K562 (cell line): ENCODE measurements at regions not wholly inside any gene's neighbourhood (a gene's known extent, or its start where the extent isn't known, plus 50 kb on each side); places are given as distances from the start of the nearest gene placed in this dataset.

Experiments
- ATAC-seq: fragments of 200-7000 bp; cut with Tn5 transposase; 3 replicates; pipeline ENCODE4 v1.9.1; 2020; ENCODE audit warnings: moderate library complexity
- BruUV-seq: library from RNA; stranded (reverse); fragments of 400-500 nt; replicated peaks from 2 replicates; lab custom pipeline; 2021; lab: Mats Ljungman, UMichigan
- CTCF ChIA-PET: fragments of 300-600 bp; formaldehyde crosslinking; extraction: SDS; loops from one replicate; lab custom pipeline; 2021; ENCODE audit warnings: low intra/inter-chr PET ratio; lab: Yijun Ruan, JAX
- POLR2A ChIA-PET: fragments of 300-600, 350-650 bp; sonication (Branson Sonifier 250); formaldehyde crosslinking; extraction: SDS; loops from one replicate; lab custom pipeline; 2021; ENCODE audit warnings: antibody characterized with exemption, inconsistent platforms; lab: Yijun Ruan, JAX
- DNase-seq, 4 experiments: peaks; one replicate each; pipeline versions ENCODE4 v3.0.0 to v3.0.0-alpha.2; 2011 to 2018; ENCODE audit warnings: low spot score in 3 of 4, mixed read lengths in 3 of 4; ENCODE audit errors: extremely low read depth in 1 of 4
- FAIRE-seq: peaks from 2 replicates; lab custom pipeline; 2011; peaks lifted over from hg19 to GRCh38; lab: Jason Lieb, UNC
- H2AFZ ChIP-seq: 2 replicates; pipeline ENCODE4 v1.6.0; 2011; ENCODE audit warnings: low read depth, low read length, control low read depth, inconsistent platforms
- H3K27ac ChIP-seq: fragments of 200-600 bp; 3 replicates; pipeline ENCODE4 v1.8.0; 2011; ENCODE audit warnings: low read depth, mild to moderate bottlenecking, control low read depth, inconsistent platforms, low read length, moderate library complexity, mixed read lengths; ENCODE audit errors: extremely low read depth
- H3K27me3 ChIP-seq, 2 experiments: fragments of 300-600 bp in 1 of 2; 2 replicates in 1 of 2; 3 replicates in 1 of 2; pipeline versions ENCODE4 v1.6.0 to v1.8.0; 2011; ENCODE audit warnings: inconsistent platforms in 2 of 2, low read length in 2 of 2, mild to moderate bottlenecking in 1 of 2, mixed read lengths in 1 of 2, moderate library complexity in 1 of 2; ENCODE audit not compliant: control insufficient read depth in 2 of 2, insufficient read depth in 2 of 2
- H3K36me3 ChIP-seq: fragments of 300-600 bp; 3 replicates; pipeline ENCODE4 v1.8.0; 2011; ENCODE audit warnings: mild to moderate bottlenecking, low read length, inconsistent platforms; ENCODE audit not compliant: control insufficient read depth, insufficient read depth
- H3K4me1 ChIP-seq, 2 experiments: fragments of 200-600 bp in 1 of 2; replicated peaks in 1 of 2; 2 replicates in 1 of 2; 3 replicates in 1 of 2; pipeline versions ENCODE4 v1.5.1 to v1.8.0; 2011; ENCODE audit warnings: inconsistent platforms in 2 of 2, low read length in 2 of 2, mild to moderate bottlenecking in 1 of 2, mixed read lengths in 1 of 2, moderate library complexity in 1 of 2; ENCODE audit not compliant: control insufficient read depth in 2 of 2, insufficient read depth in 2 of 2
- H3K4me2 ChIP-seq: 2 replicates; pipeline ENCODE4 v1.6.1; 2011; ENCODE audit warnings: low read length, control low read depth, inconsistent platforms, mixed read lengths; ENCODE audit not compliant: insufficient read depth
- H3K4me3 ChIP-seq: fragments of 200-600 bp; sonication (generic), shearing (Covaris generic); 2 replicates; pipeline ENCODE4 v1.5.1; 2016; ENCODE audit warnings: control low read depth, inconsistent platforms
- H3K79me2 ChIP-seq: fragments of 200-600 bp; 3 replicates; pipeline ENCODE4 v1.8.0; 2011; ENCODE audit warnings: low read length, inconsistent platforms; ENCODE audit not compliant: control insufficient read depth, insufficient read depth
- H3K9ac ChIP-seq, 2 experiments: 2 replicates each; pipeline versions ENCODE4 v1.6.0 to v1.6.1; 2011; ENCODE audit warnings: low read depth in 2 of 2, low read length in 2 of 2, control low read depth in 1 of 2, inconsistent platforms in 1 of 2, mild to moderate bottlenecking in 1 of 2, mixed read lengths in 1 of 2; ENCODE audit not compliant: insufficient read depth in 1 of 2
- H3K9me1 ChIP-seq: one replicate; pipeline ENCODE4 v1.6.0; 2011; ENCODE audit warnings: inconsistent platforms, mild to moderate bottlenecking, low read length, moderate library complexity; ENCODE audit not compliant: control insufficient read depth, insufficient read depth
- H3K9me3 ChIP-seq: replicated peaks from 2 replicates; pipeline ENCODE4 v1.5.1; 2011; ENCODE audit warnings: low read depth, low read length, inconsistent platforms; ENCODE audit not compliant: control insufficient read depth, insufficient read depth
- H4K20me1 ChIP-seq: replicated peaks from 2 replicates; pipeline ENCODE4 v1.6.1; 2011; ENCODE audit warnings: low read length, inconsistent platforms, mixed read lengths; ENCODE audit not compliant: control insufficient read depth, insufficient read depth
- C11orf30 ChIP-seq: fragments of 450-650 bp; IDR thresholded peaks from 2 replicates; pipeline ENCODE4 v1.6.1; 2016; ENCODE audit warnings: low read depth, mild to moderate bottlenecking
- DPF2 ChIP-seq: fragments of 450-650 bp; IDR thresholded peaks from 2 replicates; pipeline ENCODE4 v1.6.1; 2016
- ELF2 ChIP-seq: fragments of 250-450 bp; sonication (Bioruptor Pico); IDR thresholded peaks from 2 replicates; pipeline ENCODE4 v1.5.0; 2021; ENCODE audit warnings: mild to moderate bottlenecking
- FOSL1 ChIP-seq: fragments of 200-800 bp; sonication (Bioruptor generic); conservative IDR thresholded peaks from 2 replicates; pipeline ENCODE4 v1.6.1; 2016; ENCODE audit warnings: missing genetic modification characterization, missing compliant biosample characterization
- MAFG ChIP-seq: fragments of 450-650 bp; conservative IDR thresholded peaks from 2 replicates; pipeline ENCODE4 v1.6.1; 2016; ENCODE audit warnings: missing genetic modification characterization, missing compliant biosample characterization
- MEF2D ChIP-seq: conservative IDR thresholded peaks from 2 replicates; pipeline ENCODE4 v1.6.1; 2016; ENCODE audit warnings: low read depth, missing genetic modification characterization, missing compliant biosample characterization
- NCOR1 ChIP-seq: fragments of 450-650 bp; IDR thresholded peaks from 2 replicates; pipeline ENCODE4 v1.6.1; 2016; ENCODE audit warnings: mild to moderate bottlenecking, moderate library complexity
- NFE2 ChIP-seq: IDR thresholded peaks from 2 replicates; pipeline ENCODE4 v1.6.1; 2014; ENCODE audit warnings: antibody characterized with exemption, low read depth
- POLR2A ChIP-seq: fragments of 450-650 bp; conservative IDR thresholded peaks from 2 replicates; pipeline ENCODE4 v1.6.1; 2016
- RFX5 ChIP-seq: IDR thresholded peaks from 2 replicates; pipeline ENCODE4 v1.6.1; 2011; ENCODE audit warnings: low read depth, mild to moderate bottlenecking, improper control_type of control experiment, low read length
- SOX6 ChIP-seq: fragments of 450-650 bp; IDR thresholded peaks from 2 replicates; pipeline ENCODE4 v1.6.1; 2014; ENCODE audit warnings: mild to moderate bottlenecking
- STAT5B ChIP-seq: fragments of 250-450 bp; sonication (Bioruptor Pico); IDR thresholded peaks from 2 replicates; pipeline ENCODE4 v1.8.0; 2021; ENCODE audit warnings: mild to moderate bottlenecking, inconsistent platforms
- ZNF696 ChIP-seq: fragments of 250-450 bp; sonication (Bioruptor Pico); conservative IDR thresholded peaks from 2 replicates; pipeline ENCODE4 v1.4.0; 2020; ENCODE audit warnings: mild to moderate bottlenecking, moderate library complexity
- WGBS: fragments of 100-300 bp; shearing (Covaris generic); methylation state at CpG from one replicate; pipeline ENCODE4 v1.1.6; 2016; ENCODE audit warnings: low coverage, mixed read lengths; ENCODE audit not compliant: insufficient coverage; ENCODE audit errors: missing lambda C conversion rate; 5-methylcytosine and 5-hydroxymethylcytosine counted together
- in situ Hi-C: fragments of 300-500 bp; cut with MboI; formaldehyde crosslinking; loops from 4 replicates; pipeline ENCODE4 v1.15.0; 2018; ENCODE audit warnings: inconsistent platforms, mixed read lengths
- intact Hi-C: fragments of 100-400 bp; cut with micrococcal nuclease; formaldehyde crosslinking; loops from 2 replicates; pipeline ENCODE4 v1.14.2; 2022
- TF ChIP-seq, protein P1 (sequence below): fragments of 450-650 bp; formaldehyde crosslinking; IDR thresholded peaks from 2 replicates; pipeline ENCODE4 v1.4.0; 2020; ENCODE audit warnings: mild to moderate bottlenecking

DNA sequence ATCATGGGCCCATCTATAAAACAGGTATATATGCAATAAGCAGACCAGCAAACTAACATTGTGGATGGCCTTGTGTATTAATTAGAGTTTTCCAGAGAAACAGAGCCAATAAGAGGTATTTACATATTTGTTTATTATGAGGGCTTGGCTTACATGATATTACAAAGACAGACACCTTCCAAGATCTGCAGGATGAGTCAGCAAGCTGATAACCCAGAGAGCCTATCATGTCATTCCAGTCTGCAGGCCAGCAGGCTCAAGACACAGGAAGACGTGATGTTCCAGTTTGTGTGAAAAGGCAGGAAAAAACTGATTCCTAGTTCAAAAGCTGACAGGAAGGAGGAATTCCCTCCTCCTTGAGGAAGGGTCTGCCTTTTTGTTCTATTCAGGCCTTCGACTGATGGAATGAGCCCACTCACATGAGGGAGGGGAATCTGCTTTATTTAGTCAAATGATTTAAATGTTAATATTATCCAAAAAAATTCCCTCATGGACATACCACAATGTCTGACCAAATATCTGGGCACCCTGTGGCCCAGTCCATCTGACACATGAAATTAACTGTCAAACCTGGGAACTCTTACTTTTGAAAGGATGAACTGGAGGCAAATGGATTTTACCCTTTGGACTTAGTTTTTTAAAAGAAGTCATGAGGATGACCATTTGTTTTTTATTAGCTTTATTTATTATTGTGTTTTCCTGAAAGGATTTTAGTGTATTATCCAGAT is 161.2 kb upstream of the CHD1 start (continued):
- TF ChIP-seq C11orf30 (peak; percentile 75), ELF2 (CRISPR knock-in tag) (no peak), POLR2A (no peak), STAT5B (CRISPR knock-in tag) (no peak), MAFG (tag) (peak; percentile 61), NCOR1 (no peak)

DNA sequence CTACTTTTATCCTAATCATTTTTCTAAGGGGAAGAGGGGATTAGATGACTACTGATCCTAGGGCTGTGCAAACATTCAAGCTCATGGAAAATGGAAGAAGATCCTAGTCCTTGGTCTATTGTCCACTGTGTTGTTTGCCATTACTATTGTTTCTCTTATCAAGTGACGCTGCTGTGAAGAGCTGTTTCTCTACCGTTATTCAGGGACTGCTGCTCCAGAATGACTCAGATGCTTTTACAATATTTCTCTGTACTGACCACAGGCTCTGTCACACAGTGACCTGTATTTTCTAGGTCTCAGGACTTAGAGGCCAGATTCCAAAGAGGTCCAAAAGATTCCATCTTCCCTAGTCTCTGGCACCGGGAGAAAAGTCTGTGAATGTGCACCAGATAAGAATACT is 159.5 kb upstream of the CHD1 start:
- CTCF ChIA-PET = interaction anchor here (1.0 kb wide), 1 partner anchor 57 kb away, joined by 4 read pairs; no protein-coding TSS in a partner anchor
- ATAC-seq (peak; percentile 80), DNase-seq (peak in 2 of 4 experiments; percentile 7 to 22), FAIRE-seq (no peak)
- TF ChIP-seq RFX5 (no peak), SOX6 (peak; percentile 81), FOSL1 (tag) (peak; percentile 27; the same call in 1 of the 2 replicates), DPF2 (peak; percentile 50; the same call in 1 of the 2 replicates), ZNF696 (CRISPR knock-in tag) (no peak), NFE2 (peak; percentile 46), MEF2D (tag) (no peak), ELF2 (CRISPR knock-in tag) (no peak)
- TF ChIP-seq, protein P1, sequence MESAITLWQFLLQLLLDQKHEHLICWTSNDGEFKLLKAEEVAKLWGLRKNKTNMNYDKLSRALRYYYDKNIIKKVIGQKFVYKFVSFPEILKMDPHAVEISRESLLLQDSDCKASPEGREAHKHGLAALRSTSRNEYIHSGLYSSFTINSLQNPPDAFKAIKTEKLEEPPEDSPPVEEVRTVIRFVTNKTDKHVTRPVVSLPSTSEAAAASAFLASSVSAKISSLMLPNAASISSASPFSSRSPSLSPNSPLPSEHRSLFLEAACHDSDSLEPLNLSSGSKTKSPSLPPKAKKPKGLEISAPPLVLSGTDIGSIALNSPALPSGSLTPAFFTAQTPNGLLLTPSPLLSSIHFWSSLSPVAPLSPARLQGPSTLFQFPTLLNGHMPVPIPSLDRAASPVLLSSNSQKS (CRISPR knock-in tag) = no peak
- Histone ChIP-seq H4K20me1 (no peaks in the 10 kb centered on the region), H3K36me3 (no peaks in the 10 kb centered on the region), H3K79me2 (no peaks in the 10 kb centered on the region), H3K27me3 (no peaks in the 10 kb centered on the region), H3K9me3 (no peaks in the 10 kb centered on the region), H3K9ac (no peak overlapping the region), H3K4me3 (no peak overlapping the region), H3K27ac (peak overlapping the region; percentile 15; the same call in 2 of the 3 replicates), H3K4me2 (peak overlapping the region; percentile 48), H3K4me1 (peaks cover 0 to 8% of the 10 kb centered on the region in 2 experiments; a peak in 1 of 5 replicates), H2AFZ (peak overlapping the region; percentile 54), H3K9me1 (no peaks in the 10 kb centered on the region)
- POLR2A ChIA-PET = interaction anchor here (0.6 to 2.2 kb wide), 5 partner anchors 9 to 808 kb away, joined by 3 to 7 read pairs (median 4); no protein-coding TSS in a partner anchor
- in situ Hi-C loops = no loop called here
- 0% methylated on average over 3 of the region's 3 CpGs for WGBS
- intact Hi-C loops = no loop called here
- no TSS peak for BruUV-seq
